Retinal pigment epithelial cell (primary cell): ENCODE measurements at regions not wholly inside any gene's neighbourhood (a gene's known extent, or its start where the extent isn't known, plus 50 kb on each side); places are given as distances from the start of the nearest gene placed in this dataset.

Source experiments
- DNase-seq: peaks from one replicate; pipeline ENCODE4 v3.0.0-alpha.2; 2010; ENCODE audit warnings: low read depth
- H3K4me3 ChIP-seq: 2 replicates; pipeline ENCODE4 v1.5.1; 2011; ENCODE audit warnings: mild to moderate bottlenecking, low read length, control low read depth, moderate library complexity
- TF ChIP-seq, protein P1 (sequence below): conservative IDR thresholded peaks from 2 replicates; pipeline ENCODE4 v1.5.1; 2011; ENCODE audit warnings: low read depth, low read length, control low read depth, inconsistent platforms

DNA sequence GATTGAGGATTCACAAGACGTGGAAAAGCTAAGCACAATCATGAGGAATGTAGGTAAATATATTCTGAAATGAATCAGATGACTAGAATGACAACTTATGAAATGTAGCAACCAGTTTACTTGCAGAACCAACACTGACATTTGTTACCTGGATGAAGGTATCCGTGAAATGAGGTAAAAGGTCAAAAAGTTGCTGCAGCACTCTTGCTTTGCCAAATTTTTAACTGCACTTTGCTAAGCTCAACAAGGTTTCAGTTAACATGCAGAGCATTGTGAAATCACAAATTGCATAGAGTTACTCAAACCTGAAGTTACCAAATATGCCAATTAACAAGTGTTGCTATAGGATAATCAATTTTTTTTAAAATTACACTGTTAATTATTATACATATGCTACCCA lies 1280.1 kb downstream of the KCNT2 start:
- DNase-seq, result no peak
- H3K4me3 ChIP-seq, result no peak overlapping the region
- TF ChIP-seq, protein P1, sequence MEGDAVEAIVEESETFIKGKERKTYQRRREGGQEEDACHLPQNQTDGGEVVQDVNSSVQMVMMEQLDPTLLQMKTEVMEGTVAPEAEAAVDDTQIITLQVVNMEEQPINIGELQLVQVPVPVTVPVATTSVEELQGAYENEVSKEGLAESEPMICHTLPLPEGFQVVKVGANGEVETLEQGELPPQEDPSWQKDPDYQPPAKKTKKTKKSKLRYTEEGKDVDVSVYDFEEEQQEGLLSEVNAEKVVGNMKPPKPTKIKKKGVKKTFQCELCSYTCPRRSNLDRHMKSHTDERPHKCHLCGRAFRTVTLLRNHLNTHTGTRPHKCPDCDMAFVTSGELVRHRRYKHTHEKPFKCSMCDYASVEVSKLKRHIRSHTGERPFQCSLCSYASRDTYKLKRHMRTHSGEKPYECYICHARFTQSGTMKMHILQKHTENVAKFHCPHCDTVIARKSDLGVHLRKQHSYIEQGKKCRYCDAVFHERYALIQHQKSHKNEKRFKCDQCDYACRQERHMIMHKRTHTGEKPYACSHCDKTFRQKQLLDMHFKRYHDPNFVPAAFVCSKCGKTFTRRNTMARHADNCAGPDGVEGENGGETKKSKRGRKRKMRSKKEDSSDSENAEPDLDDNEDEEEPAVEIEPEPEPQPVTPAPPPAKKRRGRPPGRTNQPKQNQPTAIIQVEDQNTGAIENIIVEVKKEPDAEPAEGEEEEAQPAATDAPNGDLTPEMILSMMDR, result no peak

GRCh38 chr1:195327361-195327760 lies 1280.9 kb downstream of the KCNT2 start:
- TF ChIP-seq, protein P1, result no peak
- H3K4me3 ChIP-seq, result no peak overlapping the region
- DNase-seq, result no peak

DNA sequence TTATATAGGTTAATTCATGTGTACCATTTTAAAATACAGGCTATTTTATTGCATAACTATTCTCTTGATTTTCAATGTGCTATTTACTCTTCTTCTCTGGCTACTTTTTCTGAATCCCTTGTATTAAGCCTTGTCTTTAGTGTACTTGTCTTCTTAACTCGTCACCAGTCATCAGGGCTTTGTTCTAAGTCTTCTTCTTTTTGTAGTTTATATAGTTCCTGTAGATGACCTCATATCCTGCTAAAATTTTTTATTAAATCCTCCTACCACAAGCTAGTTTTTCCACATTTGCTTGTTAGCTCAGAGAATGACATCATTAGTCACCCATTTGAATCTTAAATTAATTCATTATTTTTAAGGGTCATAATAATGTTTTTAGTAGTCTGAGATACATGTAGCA lies 1281.9 kb downstream of the KCNT2 start:
- TF ChIP-seq, protein P1, result no peak
- no peak for DNase-seq
- H3K4me3 ChIP-seq, result no peak overlapping the region

DNA sequence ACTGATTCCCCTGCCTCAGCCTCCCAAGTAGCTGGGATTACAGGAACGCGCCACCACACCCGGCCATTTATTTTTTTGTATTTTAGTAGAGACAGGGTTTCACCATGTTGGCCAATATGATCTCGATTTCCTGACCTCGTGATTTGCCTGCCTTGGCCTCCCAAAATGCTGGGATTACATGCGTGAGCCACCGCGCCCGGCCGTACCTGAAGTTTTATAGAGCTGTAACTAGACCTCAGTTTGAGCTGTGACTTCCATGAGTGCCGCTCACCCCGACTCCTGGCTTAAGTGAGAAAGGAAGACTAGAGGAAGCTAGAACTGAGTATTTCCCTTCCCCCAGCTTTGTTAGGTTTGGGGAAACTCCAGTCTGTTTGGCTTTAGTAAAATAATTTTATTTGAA lies 1283.1 kb downstream of the KCNT2 start:
- DNase-seq, result no peak
- TF ChIP-seq, protein P1, result no peak
- no peak overlapping the region for H3K4me3 ChIP-seq

GRCh38 chr1:195306281-195306680 lies 1302.0 kb downstream of the KCNT2 start:
- DNase-seq, result no peak
- TF ChIP-seq, protein P1, result no peak
- H3K4me3 ChIP-seq, result no peak overlapping the region

DNA sequence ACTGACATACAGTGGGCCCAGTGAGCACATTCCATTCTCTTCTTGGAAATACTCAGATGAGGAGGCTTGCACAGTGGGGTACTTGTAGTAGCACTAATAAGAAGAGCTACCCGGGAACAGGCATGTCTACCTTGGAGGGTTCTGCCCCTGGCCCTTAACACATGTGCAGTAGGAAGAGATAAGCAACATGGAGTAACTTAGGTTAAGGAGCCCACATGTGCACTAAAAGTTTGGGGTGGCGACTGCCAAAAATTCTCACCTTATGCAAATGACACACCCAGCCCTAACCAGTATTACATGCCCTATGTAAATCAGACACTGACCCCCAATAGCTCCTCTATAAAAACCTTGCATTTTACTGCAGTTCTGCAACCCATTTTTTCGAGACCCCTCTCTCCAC lies 1313.3 kb downstream of the KCNT2 start:
- no peak overlapping the region for H3K4me3 ChIP-seq
- TF ChIP-seq, protein P1, result no peak
- no peak for DNase-seq

DNA sequence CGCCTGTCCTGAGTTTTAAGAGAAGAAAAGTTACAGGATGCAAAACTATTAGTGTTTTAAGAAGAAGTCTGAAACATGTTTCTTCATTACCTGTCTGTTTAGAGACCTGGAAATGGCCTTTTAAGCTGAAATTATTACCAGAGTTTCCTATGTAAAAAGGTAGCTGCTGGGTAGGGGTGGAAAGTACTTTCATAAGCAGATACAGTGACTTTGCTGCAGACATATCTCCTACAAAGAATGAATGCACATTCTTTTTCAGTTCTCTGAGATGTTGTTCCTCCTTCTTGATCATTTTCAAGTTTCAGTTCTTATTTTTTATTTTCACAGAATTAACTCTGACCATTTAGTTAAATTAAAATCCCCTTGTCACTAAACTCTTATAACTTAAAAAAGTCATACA lies 1329.6 kb downstream of the KCNT2 start:
- no peak overlapping the region for H3K4me3 ChIP-seq
- DNase-seq, result no peak
- TF ChIP-seq, protein P1, result no peak
